H1 (cell line): ENCODE measurements at regions not wholly inside any gene's neighbourhood (a gene's known extent, or its start where the extent isn't known, plus 50 kb on each side); places are given as distances from the start of the nearest gene placed in this dataset.

Source experiments
- CTCF ChIA-PET: fragments of 300-600 bp; sonication (Branson Sonifier 250); formaldehyde crosslinking; loops from one replicate; lab custom pipeline; 2021; ENCODE audit not compliant: partially characterized antibody; lab: Charles Lee
- POLR2A ChIA-PET: fragments of 300-600 bp; sonication (Branson Sonifier 250); formaldehyde crosslinking; loops from one replicate; lab custom pipeline; 2021; ENCODE audit warnings: inconsistent platforms; ENCODE audit not compliant: partially characterized antibody; lab: Charles Lee
- DNase-seq, 2 experiments: peaks; one replicate each; pipeline versions ENCODE4 v3.0.0 to v3.0.0-alpha.2; 2010 to 2022; ENCODE audit warnings: low spot score in 2 of 2, low read depth in 1 of 2, mixed read lengths in 1 of 2
- FAIRE-seq: peaks from 2 replicates; lab custom pipeline; 2011; peaks lifted over from hg19 to GRCh38; lab: Jason Lieb, UNC
- H2AFZ ChIP-seq: 2 replicates; pipeline ENCODE4 v1.8.1; 2012; ENCODE audit warnings: low read length, inconsistent platforms
- H2AK5ac ChIP-seq: 2 replicates; pipeline ENCODE4 v1.6.1; 2013; ENCODE audit warnings: low read depth, low read length
- H2BK120ac ChIP-seq: replicated peaks from 2 replicates; pipeline ENCODE3; 2013; ENCODE audit warnings: low read depth, low read length, inconsistent platforms
- H2BK12ac ChIP-seq: 2 replicates; pipeline ENCODE4 v1.6.1; 2013; ENCODE audit warnings: low read depth, low read length
- H2BK15ac ChIP-seq: 2 replicates; pipeline ENCODE4 v1.6.1; 2013; ENCODE audit warnings: low read length
- H2BK20ac ChIP-seq: 2 replicates; pipeline ENCODE4 v1.6.1; 2013; ENCODE audit warnings: low read length
- H2BK5ac ChIP-seq: 2 replicates; pipeline ENCODE4 v1.6.1; 2013; ENCODE audit warnings: low read depth, low read length
- H3K14ac ChIP-seq: 2 replicates; pipeline ENCODE4 v1.6.1; 2013; ENCODE audit warnings: inconsistent platforms; ENCODE audit not compliant: insufficient read length
- H3K18ac ChIP-seq: 2 replicates; pipeline ENCODE4 v1.6.1; 2013; ENCODE audit warnings: low read length; ENCODE audit errors: extremely low read depth
- H3K23ac ChIP-seq: 2 replicates; pipeline ENCODE4 v1.6.1; 2013; ENCODE audit warnings: inconsistent platforms; ENCODE audit not compliant: insufficient read length
- H3K23me2 ChIP-seq: 2 replicates; pipeline ENCODE4 v1.6.1; 2013; ENCODE audit warnings: low read depth, low read length
- H3K27ac ChIP-seq: 2 replicates; pipeline ENCODE4 v1.6.1; 2011; ENCODE audit warnings: low read depth, low read length, inconsistent platforms
- H3K27me3 ChIP-seq, 4 experiments: replicated peaks in 1 of 4; 1 replicate in 1 of 4; 2 replicates in 3 of 4; pipeline versions ENCODE4 v1.6.1 to v1.8.1; 2011 to 2013; ENCODE audit warnings: low read length in 3 of 4, mild to moderate bottlenecking in 3 of 4, inconsistent platforms in 2 of 4, mixed read lengths in 2 of 4, moderate library complexity in 1 of 4; ENCODE audit not compliant: control insufficient read depth in 3 of 4, insufficient read depth in 3 of 4; ENCODE audit errors: extremely low read depth in 1 of 4
- H3K36me3 ChIP-seq, 4 experiments: 2 replicates each; pipeline versions ENCODE4 v1.6.1 to v1.8.1; 2011 to 2013; ENCODE audit warnings: mild to moderate bottlenecking in 4 of 4, low read length in 3 of 4, moderate library complexity in 2 of 4, control low read depth in 1 of 4, inconsistent platforms in 1 of 4; ENCODE audit not compliant: insufficient read depth in 4 of 4, control insufficient read depth in 2 of 4
- H3K4ac ChIP-seq: replicated peaks from 2 replicates; pipeline ENCODE3; 2013; ENCODE audit warnings: low read length, low read depth, mixed read lengths, inconsistent platforms; ENCODE audit not compliant: insufficient read length
- H3K4me1 ChIP-seq, 4 experiments: replicated peaks in 1 of 4; 1 replicate in 1 of 4; 2 replicates in 3 of 4; pipeline versions ENCODE4 v1.6.1 to v1.8.1; 2011 to 2013; ENCODE audit warnings: low read length in 3 of 4, inconsistent platforms in 2 of 4, mixed read lengths in 1 of 4; ENCODE audit not compliant: insufficient read depth in 4 of 4, control insufficient read depth in 3 of 4
- H3K4me2 ChIP-seq, 2 experiments: 2 replicates each; pipeline versions ENCODE4 v1.6.1 to v1.8.1; 2011 to 2013; ENCODE audit warnings: low read depth in 2 of 2, low read length in 2 of 2, control low read depth in 1 of 2, inconsistent platforms in 1 of 2, mild to moderate bottlenecking in 1 of 2; ENCODE audit not compliant: insufficient read depth in 1 of 2
- H3K4me3 ChIP-seq, 4 experiments: fragments of 200-600, 300-600 bp in 1 of 4; sonication (generic), shearing (Covaris generic), sonication (Bioruptor Twin) in 1 of 4; 2 replicates each; pipeline versions ENCODE4 v1.5.1 to v1.8.1; 2011 to 2016; ENCODE audit warnings: low read length in 4 of 4, low read depth in 3 of 4, control low read depth in 2 of 4, inconsistent platforms in 2 of 4, mild to moderate bottlenecking in 2 of 4, mixed read lengths in 1 of 4, moderate library complexity in 1 of 4; ENCODE audit not compliant: insufficient read depth in 2 of 4; ENCODE audit errors: extremely low read depth in 1 of 4
- H3K56ac ChIP-seq: replicated peaks from 2 replicates; pipeline ENCODE3; 2013; ENCODE audit warnings: low read depth, mild to moderate bottlenecking, mixed read lengths, low read length, inconsistent platforms; ENCODE audit not compliant: insufficient read length
- H3K79me1 ChIP-seq: 2 replicates; pipeline ENCODE4 v1.6.1; 2013; ENCODE audit warnings: low read depth, low read length, control low read depth
- H3K79me2 ChIP-seq, 2 experiments: 2 replicates each; pipeline versions ENCODE4 v1.6.1 to v1.8.1; 2012 to 2013; ENCODE audit warnings: low read length in 2 of 2, mild to moderate bottlenecking in 2 of 2, inconsistent platforms in 1 of 2; ENCODE audit not compliant: insufficient read depth in 2 of 2, control insufficient read depth in 1 of 2
- H3K9ac ChIP-seq, 4 experiments: replicated peaks in 1 of 4; 1 replicate in 1 of 4; 2 replicates in 3 of 4; pipeline versions ENCODE4 v1.6.1 to v1.8.1; 2011 to 2013; ENCODE audit warnings: low read depth in 3 of 4, low read length in 3 of 4, control low read depth in 2 of 4, mild to moderate bottlenecking in 2 of 4, moderate library complexity in 2 of 4, inconsistent platforms in 1 of 4; ENCODE audit errors: extremely low read depth in 1 of 4
- H3K9me3 ChIP-seq, 2 experiments: 2 replicates each; pipeline versions ENCODE4 v1.6.1 to v1.8.1; 2012 to 2013; ENCODE audit warnings: mild to moderate bottlenecking in 2 of 2, moderate library complexity in 2 of 2, control low read depth in 1 of 2, inconsistent platforms in 1 of 2, low read depth in 1 of 2, low read length in 1 of 2, mixed read lengths in 1 of 2; ENCODE audit not compliant: insufficient read depth in 2 of 2
- H4K20me1 ChIP-seq, 2 experiments: replicated peaks in 1 of 2; 2 replicates each; pipeline versions ENCODE3 to v1.8.1; 2011 to 2013; ENCODE audit warnings: inconsistent platforms in 2 of 2, low read length in 2 of 2, mild to moderate bottlenecking in 1 of 2; ENCODE audit not compliant: insufficient read depth in 2 of 2, control insufficient read depth in 1 of 2
- H4K5ac ChIP-seq: 2 replicates; pipeline ENCODE4 v1.6.1; 2013; ENCODE audit warnings: low read length, low read depth, mixed read lengths, inconsistent platforms; ENCODE audit not compliant: insufficient read length
- H4K8ac ChIP-seq: 2 replicates; pipeline ENCODE4 v1.8.0; 2013; ENCODE audit warnings: mild to moderate bottlenecking, moderate library complexity, low read length, inconsistent platforms; ENCODE audit not compliant: insufficient read depth; ENCODE audit errors: extremely low read depth
- H4K91ac ChIP-seq: replicated peaks from 2 replicates; pipeline ENCODE3; 2013; ENCODE audit warnings: low read length, mixed read lengths, inconsistent platforms; ENCODE audit not compliant: insufficient read length
- ATF3 ChIP-seq: IDR thresholded peaks from 2 replicates; pipeline ENCODE4 v1.6.1; 2011; ENCODE audit warnings: low read depth, mild to moderate bottlenecking, low read length; ENCODE audit not compliant: insufficient read depth
- BACH1 ChIP-seq: IDR thresholded peaks from 2 replicates; pipeline ENCODE4 v1.6.1; 2012; ENCODE audit warnings: low read length, improper control_type of control experiment
- CHD1 ChIP-seq: IDR thresholded peaks from 2 replicates; pipeline ENCODE4 v1.6.1; 2012; ENCODE audit warnings: low read depth, low read length, improper control_type of control experiment
- CREB1 ChIP-seq: IDR thresholded peaks from 2 replicates; pipeline ENCODE4 v1.6.1; 2012; ENCODE audit warnings: inconsistent platforms
- GABPA ChIP-seq: IDR thresholded peaks from 2 replicates; pipeline ENCODE4 v1.6.1; 2011; ENCODE audit warnings: mild to moderate bottlenecking, low read length, moderate library complexity, borderline replicate concordance; ENCODE audit not compliant: insufficient read depth
- KDM1A ChIP-seq: fragments of 200-600, 300-600 bp; sonication (generic); IDR thresholded peaks from 2 replicates; pipeline ENCODE4 v1.7.1; 2016; ENCODE audit warnings: mild to moderate bottlenecking, low read length, borderline replicate concordance
- NRF1 ChIP-seq: IDR thresholded peaks from 2 replicates; pipeline ENCODE4 v1.6.1; 2011; ENCODE audit warnings: mild to moderate bottlenecking, low read depth, low read length, improper control_type of control experiment
- POLR2A ChIP-seq, 2 experiments: IDR thresholded peaks; 1 replicate in 1 of 2; 2 replicates in 1 of 2; pipeline ENCODE4 v1.6.1; 2011; ENCODE audit warnings: low read depth in 2 of 2, low read length in 2 of 2, mild to moderate bottlenecking in 2 of 2; ENCODE audit errors: control extremely low read depth in 1 of 2
- RAD21 ChIP-seq, 2 experiments: IDR thresholded peaks in 1 of 2; conservative IDR thresholded peaks in 1 of 2; 2 replicates each; pipeline ENCODE4 v1.6.1; 2011; ENCODE audit warnings: low read depth in 2 of 2, low read length in 2 of 2, improper control_type of control experiment in 1 of 2, inconsistent platforms in 1 of 2, mild to moderate bottlenecking in 1 of 2, moderate library complexity in 1 of 2
- RFX5 ChIP-seq: IDR thresholded peaks from 2 replicates; pipeline ENCODE4 v1.6.1; 2011; ENCODE audit warnings: low read depth, low read length, improper control_type of control experiment, borderline replicate concordance
- SP4 ChIP-seq: IDR thresholded peaks from 2 replicates; pipeline ENCODE4 v1.6.1; 2012; ENCODE audit warnings: low read length, inconsistent platforms
- SRF ChIP-seq: IDR thresholded peaks from 2 replicates; pipeline ENCODE4 v1.6.1; 2011; ENCODE audit warnings: mild to moderate bottlenecking, low read depth, low read length, moderate library complexity
- TAF7 ChIP-seq: optimal IDR thresholded peaks from 2 replicates; pipeline ENCODE3; 2011; ENCODE audit warnings: low read depth, mild to moderate bottlenecking, inconsistent platforms, low read length, moderate library complexity, borderline replicate concordance
- TBP ChIP-seq: IDR thresholded peaks from 2 replicates; pipeline ENCODE4 v1.6.1; 2011; ENCODE audit warnings: low read depth, low read length, improper control_type of control experiment
- WGBS, 2 experiments: shearing (Covaris generic) in 1 of 2; methylation state at CpG; one replicate each; pipeline versions ENCODE4 v1.1.6 to v1.1.7; 2013 to 2015; ENCODE audit warnings: low lambda C conversion rate in 2 of 2, mixed read lengths in 2 of 2, inconsistent platforms in 1 of 2, low coverage in 1 of 2, missing lambda C conversion rate in 1 of 2; ENCODE audit not compliant: insufficient replicate concordance in 2 of 2, insufficient coverage in 1 of 2, insufficient read length in 1 of 2; ENCODE audit errors: extremely low coverage in 1 of 2, missing lambda C conversion rate in 1 of 2; 5-methylcytosine and 5-hydroxymethylcytosine counted together

- Histone ChIP-seq H4K91ac (no peak overlapping the region), H2AFZ (no peak overlapping the region), H3K4me1 (peaks cover 3 to 6% (median 4%) of the 10 kb centered on the region in 4 experiments; a peak in 4 of 7 replicates), H3K9ac (no peak overlapping the region), H3K4me2 (no peak overlapping the region), H3K79me2 (no peaks in the 10 kb centered on the region), H4K5ac (no peak overlapping the region), H2BK5ac (no peak overlapping the region), H3K18ac (no peak overlapping the region), H3K9me3 (peaks cover 8 to 9% of the 10 kb centered on the region in 2 experiments; a peak in 3 of 4 replicates), H2BK120ac (no peak overlapping the region), H3K27me3 (peaks cover 0 to 1% (median 0%) of the 10 kb centered on the region in 4 experiments; a peak in 1 of 7 replicates), H3K27ac (no peak overlapping the region), H3K36me3 (no peaks in the 10 kb centered on the region), H4K20me1 (no peaks in the 10 kb centered on the region), H3K23me2 (no peaks in the 10 kb centered on the region), H3K4me3 (no peak overlapping the region), H2BK12ac (no peak overlapping the region), H3K23ac (no peak overlapping the region), H3K4ac (no peak overlapping the region), H2BK15ac (no peak overlapping the region), H2BK20ac (no peak overlapping the region), H2AK5ac (no peak overlapping the region), H3K56ac (no peak overlapping the region), H3K14ac (no peak overlapping the region), H4K8ac (no peak overlapping the region), H3K79me1 (no peaks in the 10 kb centered on the region)
- FAIRE-seq (no peak), DNase-seq (no peak)
- ChIA-PET POLR2A (no interaction called here), CTCF (interaction anchor here (0.8 to 1.9 kb wide), 2 partner anchors 13 to 183 kb away, joined by 3 to 6 read pairs; no protein-coding TSS in a partner anchor)
- TF ChIP-seq NRF1 (no peak), CREB1 (no peak), SP4 (no peak), RAD21 (IDR thresholded peaks at IDR 0.05 in 1 of 2, conservative IDR thresholded peaks at IDR 0.05 in 1 of 2; ENCODE audit: low read depth in 2 of 2, low read length in 2 of 2) (no peak), TBP (no peak), SRF (no peak), POLR2A (IDR thresholded peaks at IDR 0.05; ENCODE audit: control extremely low read depth in 1 of 2, low read depth in 2 of 2, low read length in 2 of 2) (no peak), KDM1A (no peak), TAF7 (no peak), GABPA (no peak), CHD1 (no peak), BACH1 (no peak), ATF3 (no peak), RFX5 (no peak)
- WGBS, 2 experiments: 81% methylated on average over 4 of the region's 4 CpGs; no CpG with 5 or more reads in 1 of the 2 experiments
Measured at GRCh38 chr1:29428997-29429396, 192.7 kb downstream of the PTPRU start.
